Ovary (tissue), 7 donors: ENCODE measurements at regions not wholly inside any gene's neighbourhood (a gene's known extent, or its start where the extent isn't known, plus 50 kb on each side); places are given as distances from the start of the nearest gene placed in this dataset.
A peak's percentile ranks its signal among the peaks of the same experiment; 100 is the strongest.

Experiments used
- DNase-seq, 5 donors: peaks; one replicate each; pipeline ENCODE4 v3.0.0-alpha.2; 2019 to 2020
- H3K27ac ChIP-seq, 2 donors: fragments of 200-600 bp; one replicate each; pipeline versions ENCODE4 v1.5.1 to v1.8.0; 2019 to 2022
- H3K27me3 ChIP-seq: fragments of 200-600 bp; one replicate; pipeline ENCODE4 v1.8.0; 2022
- H3K36me3 ChIP-seq: fragments of 200-600 bp; sonication (generic); one replicate; pipeline ENCODE4 v1.5.1; 2019
- H3K4me1 ChIP-seq: one replicate; pipeline ENCODE4 v1.8.1; 2013; ENCODE audit warnings: mild to moderate bottlenecking, moderate library complexity; ENCODE audit not compliant: insufficient read depth
- H3K4me3 ChIP-seq: fragments of 200-600 bp; sonication (generic); one replicate; pipeline ENCODE4 v1.5.1; 2017
- H3K9me3 ChIP-seq, 2 donors: fragments of 200-600 bp in 1 of 2; sonication (generic) in 1 of 2; one replicate each; pipeline versions ENCODE4 v1.5.1 to v1.8.1; 2013 to 2019; ENCODE audit warnings: mild to moderate bottlenecking in 1 of 2, moderate library complexity in 1 of 2
- CTCF ChIP-seq, 3 donors: fragments of 450-650 bp in 2 of 3; fragments of 200-600 bp in 1 of 3; IDR thresholded peaks; one replicate each; pipeline versions ENCODE4 v1.5.1 to v1.8.0; 2016 to 2022; ENCODE audit warnings: antibody characterized with exemption in 3 of 3, mild to moderate bottlenecking in 1 of 3
- EP300 ChIP-seq: sonication (generic); formaldehyde crosslinking; IDR thresholded peaks from one replicate; pipeline ENCODE4 v1.6.1; 2017; ENCODE audit warnings: antibody characterized with exemption
- POLR2A ChIP-seq: fragments of 450-650 bp; IDR thresholded peaks from one replicate; pipeline ENCODE4 v1.6.1; 2017; ENCODE audit warnings: antibody characterized with exemption, mild to moderate bottlenecking, moderate library complexity
- WGBS, 3 donors: extraction: QIAGEN DNeasy Blood & Tissue Kit in 1 of 3; methylation state at CpG; one replicate each; pipeline versions ENCODE4 v1.1.5 to v1.1.7; 2013 to 2017; 5-methylcytosine and 5-hydroxymethylcytosine counted together
- intact Hi-C, 4 donors: fragments of 100-400 bp; cut with DNase I; formaldehyde crosslinking; loops; one replicate each; pipeline versions ENCODE4 v1.11.0 to v1.15.1; 2022 to 2023
- donor health status: DM: no; HTN: no; CAD: no; lungs with moderate emphysema.
- donor health status: DM: no; HTN: no; CAD: no.
- donor health status: Bipolar disorder and iron deficiency.
- donor health status: DM: no; HTN: no; CAD: no.
- donor health status: DM: yes; HTN: yes; CAD: no.

DNA sequence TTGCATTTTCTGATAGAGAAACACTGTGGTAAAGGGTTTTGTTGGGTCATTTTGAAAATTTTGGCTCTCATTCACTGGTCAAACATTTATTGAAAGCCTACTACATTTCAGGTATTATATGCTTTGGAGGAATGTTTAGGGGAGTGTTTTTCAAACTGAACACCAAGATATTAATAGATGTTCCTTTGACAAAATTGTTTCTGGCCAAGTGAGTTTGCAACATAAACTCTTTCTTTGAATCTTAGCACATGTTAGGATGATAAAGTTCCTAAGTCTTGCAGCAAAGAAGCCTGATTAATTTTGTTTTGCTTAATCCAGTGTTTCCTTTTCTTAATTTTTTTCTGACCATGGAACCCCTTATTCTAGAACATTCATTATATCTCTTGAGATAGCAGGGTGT lies 232.5 kb upstream of the PHYHIPL start:
- Histone ChIP-seq H3K9me3 (no peaks in the 10 kb centered on the region), H3K27ac (no peak overlapping the region), H3K36me3 (no peaks in the 10 kb centered on the region), H3K27me3 (no peaks in the 10 kb centered on the region), H3K4me1 (no peaks in the 10 kb centered on the region), H3K4me3 (no peak overlapping the region)
- intact Hi-C loops = loop anchor here in 1 of 4 donors (10.0 kb wide), 1 partner anchor 159 kb away; no protein-coding TSS in a partner anchor
- TF ChIP-seq EP300 (no peak), POLR2A (no peak), CTCF (IDR thresholded peaks at IDR 0.05) (no peak)
- DNase-seq = no peak

DNA sequence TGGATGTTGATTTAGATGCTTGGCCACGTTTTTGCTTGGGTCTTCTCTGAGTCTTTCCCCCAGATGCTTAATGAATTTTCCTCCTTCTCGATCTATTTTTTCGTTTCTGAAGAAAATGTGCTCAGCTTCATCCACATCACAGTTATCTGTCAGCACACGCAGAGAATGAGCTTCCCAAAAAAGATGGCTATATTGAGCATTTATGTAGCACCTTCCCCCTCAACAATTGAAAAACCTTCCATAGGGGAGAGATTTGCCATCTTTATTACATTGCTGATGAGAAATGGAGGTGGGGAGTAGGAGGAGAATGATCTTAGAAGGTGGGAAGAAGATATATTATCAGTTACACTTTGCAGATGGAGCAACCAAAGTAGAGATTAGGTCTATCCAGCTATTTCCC lies 228.1 kb upstream of the PHYHIPL start:
- intact Hi-C loops = loop anchor here in 1 of 4 donors (10.0 kb wide), 1 partner anchor 164 kb away; no protein-coding TSS in a partner anchor
- H3K4me3 ChIP-seq = no peak overlapping the region
- 83 to 84% (median 83%) methylated on average over 4 of the region's 4 CpGs for WGBS, 3 donors
- no peaks in the 10 kb centered on the region for H3K27me3 ChIP-seq
- no peaks in the 10 kb centered on the region for H3K9me3 ChIP-seq
- TF ChIP-seq CTCF (IDR thresholded peaks at IDR 0.05) (no peak), POLR2A (no peak), EP300 (no peak)
- H3K4me1 ChIP-seq = peaks cover 2% of the 10 kb centered on the region
- DNase-seq = no peak
- no peaks in the 10 kb centered on the region for H3K36me3 ChIP-seq
- H3K27ac ChIP-seq = no peak overlapping the region

DNA sequence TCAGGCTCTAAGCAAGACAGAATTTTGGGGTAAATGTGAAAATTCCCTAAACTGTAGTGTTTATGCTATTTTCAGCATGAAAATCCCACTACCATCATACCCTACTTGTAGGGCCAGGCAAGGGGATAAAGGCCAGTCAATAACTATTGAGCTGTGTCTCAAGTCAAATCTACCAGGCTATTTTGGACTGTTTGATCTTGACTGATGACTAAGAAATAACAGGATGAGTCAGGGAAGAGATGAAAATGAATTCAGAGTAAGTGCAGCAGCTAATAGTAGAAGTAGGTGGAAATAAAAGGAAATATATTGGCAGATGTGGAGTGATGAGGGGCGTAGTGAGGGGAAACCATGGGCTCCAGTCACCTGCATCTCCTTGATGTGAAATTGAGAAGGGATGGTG lies 225.8 kb upstream of the PHYHIPL start:
- no peak for TF ChIP-seq CTCF (IDR thresholded peaks at IDR 0.05)
- TF ChIP-seq POLR2A = no peak
- TF ChIP-seq EP300 = no peak
- no peak overlapping the region for H3K27ac ChIP-seq
- H3K27me3 ChIP-seq = no peaks in the 10 kb centered on the region
- no peaks in the 10 kb centered on the region for H3K36me3 ChIP-seq
- intact Hi-C loops = loop anchor here in 2 of 4 donors (5.0 to 10.0 kb wide), 3 partner anchors 274 to 627 kb away; no protein-coding TSS in a partner anchor
- DNase-seq = no peak
- H3K9me3 ChIP-seq = no peaks in the 10 kb centered on the region
- 94 to 96% (median 95%) methylated on average over 1 of the region's 1 CpG for WGBS, 3 donors
- H3K4me1 ChIP-seq = peaks cover 2% of the 10 kb centered on the region
- no peak overlapping the region for H3K4me3 ChIP-seq

- no peak for TF ChIP-seq EP300
- TF ChIP-seq POLR2A = no peak
- TF ChIP-seq CTCF (IDR thresholded peaks at IDR 0.05) = no peak
- H3K4me3 ChIP-seq = no peak overlapping the region
- no peaks in the 10 kb centered on the region for H3K9me3 ChIP-seq
- intact Hi-C loops = loop anchor here in 2 of 4 donors (5.0 to 10.0 kb wide), 3 partner anchors 274 to 626 kb away; no protein-coding TSS in a partner anchor
- H3K36me3 ChIP-seq = no peaks in the 10 kb centered on the region
- H3K4me1 ChIP-seq = peaks cover 2% of the 10 kb centered on the region
- no peaks in the 10 kb centered on the region for H3K27me3 ChIP-seq
- no peak for DNase-seq
- peak overlapping the region in 1 of 2 donors; percentile 69 for H3K27ac ChIP-seq
- WGBS, 3 donors = 70 to 90% (median 72%) methylated on average over 1 of the region's 1 CpG
Measured at GRCh38 chr10:58951087-58951486, 225.4 kb upstream of the PHYHIPL start.
